A204.1 (cell line): ENCODE measurements at regions not wholly inside any gene's neighbourhood (a gene's known extent, or its start where the extent isn't known, plus 50 kb on each side); places are given as distances from the start of the nearest gene placed in this dataset.

Experiments used
- FAIRE-seq: peaks from 2 replicates; lab custom pipeline; 2012; peaks lifted over from hg19 to GRCh38; lab: Jason Lieb, UNC

GRCh38 chr10:21084700-21085099 is 187.6 kb upstream of the NEBL start:
- peak; percentile 3 for FAIRE-seq

DNA sequence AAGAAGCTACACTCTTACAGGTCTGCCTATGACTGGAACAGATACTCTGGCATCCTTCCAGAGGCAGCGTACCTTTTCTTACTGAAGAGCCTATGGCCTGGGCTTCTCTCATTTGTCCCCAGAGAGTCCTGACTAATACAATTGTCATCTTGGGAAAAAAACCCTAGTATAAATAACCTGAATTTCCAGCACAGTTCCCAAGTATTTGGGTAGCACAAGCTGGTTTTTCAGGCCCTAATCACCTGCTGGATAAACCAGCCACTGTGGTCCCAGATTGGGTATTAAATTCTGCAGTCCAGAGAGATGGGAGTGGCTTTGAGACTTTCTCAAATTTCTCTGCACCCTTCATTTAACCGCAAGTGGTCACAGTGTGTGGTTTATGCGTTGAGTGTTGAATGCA is 186.8 kb upstream of the NEBL start:
- peak; percentile 67 for FAIRE-seq

- FAIRE-seq, result peak; percentile 51
These were observed 185.1 kb upstream of the NEBL start for GRCh38 chr10:21082206-21082605.

- FAIRE-seq, result no peak
These were observed 183.2 kb upstream of the NEBL start for GRCh38 chr10:21080261-21080660.

GRCh38 chr10:21079330-21079658 is 182.2 kb upstream of the NEBL start:
- FAIRE-seq, result no peak

GRCh38 chr10:21078410-21079329 is 181.6 kb upstream of the NEBL start:
- FAIRE-seq, result peak; percentile 92

DNA sequence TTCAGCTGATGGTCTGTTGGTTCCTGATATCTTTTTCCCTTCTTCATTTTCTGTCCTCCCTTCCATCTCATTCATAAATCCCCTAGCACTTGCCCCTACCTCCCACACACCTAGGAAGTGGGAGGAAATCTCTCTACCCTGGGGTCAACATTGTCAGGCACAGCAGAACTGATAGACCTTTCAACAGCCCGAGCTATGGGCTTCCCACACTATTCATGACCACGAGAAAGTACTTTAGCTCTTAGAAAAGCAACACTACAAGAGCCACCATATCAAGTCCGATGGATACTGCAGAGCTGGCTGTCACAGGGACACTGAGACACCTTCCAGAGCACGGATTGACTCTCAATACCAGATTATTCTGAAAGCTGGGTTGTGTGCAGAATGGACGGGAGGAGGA is 180.6 kb upstream of the NEBL start:
- no peak for FAIRE-seq

DNA sequence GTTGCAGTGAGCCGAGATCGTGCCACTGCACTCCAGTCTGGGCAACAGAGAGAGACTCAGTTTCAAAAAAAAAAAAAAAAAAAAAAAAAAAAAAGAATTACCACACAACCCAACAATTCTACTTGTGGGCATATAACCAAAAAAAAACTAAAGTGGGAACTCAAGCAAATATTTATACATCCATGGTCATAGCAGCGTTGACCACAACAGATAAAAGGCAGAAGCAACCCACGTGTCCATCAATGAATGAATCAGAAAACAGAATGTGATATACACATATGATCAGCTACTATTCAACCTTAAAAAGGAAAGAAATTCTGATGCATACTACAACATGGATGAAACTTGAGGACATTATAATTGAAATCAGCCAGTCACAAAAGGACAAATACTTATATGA is 179.3 kb upstream of the NEBL start:
- no peak for FAIRE-seq

DNA sequence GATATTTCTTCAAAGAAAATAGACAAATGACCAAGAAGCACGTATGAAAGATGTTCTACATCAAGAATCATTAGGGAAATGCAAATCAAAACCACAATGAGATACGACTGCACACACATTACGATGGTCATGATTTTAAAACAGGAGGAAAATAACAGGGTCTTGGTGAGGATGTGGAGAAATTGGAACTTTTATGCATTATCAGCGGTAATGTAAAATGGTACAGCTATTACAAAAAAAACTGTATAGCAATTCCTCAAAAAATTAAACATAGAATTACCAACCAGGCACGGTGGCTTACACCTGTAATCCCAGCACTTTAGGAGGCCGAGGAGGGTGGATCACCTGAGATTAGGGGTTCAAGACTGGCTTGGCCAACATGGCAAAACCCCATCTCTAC is 178.8 kb upstream of the NEBL start:
- no peak for FAIRE-seq

DNA sequence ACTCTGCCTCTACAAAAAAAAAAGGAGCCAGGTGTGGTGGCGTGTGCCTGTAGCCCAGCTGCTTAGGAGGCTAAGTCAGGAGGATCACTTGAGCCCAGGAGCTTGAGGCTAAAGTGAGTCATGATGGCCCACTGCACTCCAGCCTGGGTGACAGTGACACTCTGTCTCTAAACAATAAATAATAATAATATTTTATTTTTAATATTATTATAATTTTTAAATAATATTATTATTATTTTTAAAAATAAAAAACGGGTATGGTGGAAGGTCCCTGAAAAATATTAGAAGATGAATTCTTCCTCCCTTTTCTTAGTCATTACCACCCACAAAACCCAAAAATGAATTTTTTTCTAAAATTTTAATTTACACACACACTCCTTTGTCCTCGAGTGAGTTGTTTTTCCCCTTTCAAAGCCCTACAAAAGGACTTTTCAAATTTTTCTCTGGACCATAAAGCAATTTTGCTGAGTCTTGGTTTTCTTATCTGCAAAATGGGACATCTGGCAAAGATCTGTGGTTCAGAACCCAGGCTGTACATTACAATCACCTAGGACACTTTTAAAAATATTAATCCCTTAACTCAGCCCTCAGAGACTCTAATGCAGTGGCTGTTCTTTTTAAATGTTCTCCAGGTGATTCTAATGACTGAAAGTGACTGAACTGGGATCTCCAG is 174.0 kb upstream of the NEBL start:
- no peak for FAIRE-seq

GRCh38 chr10:21069929-21070700 is 173.0 kb upstream of the NEBL start:
- no peak for FAIRE-seq

DNA sequence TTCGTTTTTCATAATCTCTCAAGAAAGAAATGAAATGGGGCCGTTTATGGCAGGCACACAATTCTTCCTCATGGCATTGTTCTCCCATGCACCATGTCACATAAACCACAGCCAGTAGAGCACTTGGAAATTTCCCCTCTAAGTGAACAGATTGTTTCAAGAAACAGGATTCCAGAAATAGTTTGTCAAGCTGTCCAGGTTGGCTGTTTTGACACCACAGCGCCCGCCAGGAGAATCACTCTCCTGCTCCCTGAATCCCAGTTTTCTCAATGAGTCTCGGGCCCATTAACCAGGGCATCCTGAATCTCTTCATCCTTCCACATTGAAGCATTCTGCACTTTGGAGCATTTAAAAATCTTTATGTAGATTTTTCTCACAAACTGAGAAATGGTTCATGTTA is 172.2 kb upstream of the NEBL start:
- FAIRE-seq, result no peak

- FAIRE-seq, result no peak
These were observed 171.0 kb upstream of the NEBL start for GRCh38 chr10:21068026-21068656.

GRCh38 chr10:21065621-21066248 is 168.6 kb upstream of the NEBL start:
- FAIRE-seq, result no peak

DNA sequence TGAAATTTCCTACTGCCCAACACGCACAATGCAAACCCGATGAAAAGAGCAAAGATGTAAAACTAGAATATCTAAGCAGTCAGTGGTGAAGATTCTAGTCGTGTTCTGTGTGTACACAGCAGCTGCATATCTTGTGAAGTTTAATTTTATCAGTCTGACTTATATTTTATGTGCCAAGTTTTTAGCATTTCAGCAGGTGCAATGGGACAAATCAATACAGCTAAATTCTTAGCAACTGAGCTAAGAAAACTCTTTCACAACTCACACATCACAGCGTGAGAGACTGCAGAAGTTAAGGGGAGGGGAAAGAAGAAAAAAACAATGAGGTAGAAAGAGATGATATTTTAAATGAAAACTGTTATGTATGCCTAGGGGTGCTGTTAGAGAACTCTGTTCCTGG is 164.9 kb upstream of the NEBL start:
- FAIRE-seq, result no peak

DNA sequence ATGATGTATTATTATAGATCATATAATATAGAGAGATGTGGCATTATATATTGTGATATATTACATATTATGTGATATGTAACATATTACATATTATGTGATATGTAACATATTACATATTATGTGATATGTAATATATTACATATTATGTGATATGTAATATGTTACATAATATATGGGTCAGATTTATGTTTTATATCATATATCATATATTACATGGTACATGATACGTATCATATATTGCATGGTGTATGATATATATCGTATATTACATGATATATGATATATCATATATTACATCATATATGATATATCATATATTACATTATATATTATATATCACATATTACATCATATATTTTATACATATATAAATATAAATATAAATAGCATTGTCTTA is 164.1 kb upstream of the NEBL start:
- FAIRE-seq, result peak; percentile 23

DNA sequence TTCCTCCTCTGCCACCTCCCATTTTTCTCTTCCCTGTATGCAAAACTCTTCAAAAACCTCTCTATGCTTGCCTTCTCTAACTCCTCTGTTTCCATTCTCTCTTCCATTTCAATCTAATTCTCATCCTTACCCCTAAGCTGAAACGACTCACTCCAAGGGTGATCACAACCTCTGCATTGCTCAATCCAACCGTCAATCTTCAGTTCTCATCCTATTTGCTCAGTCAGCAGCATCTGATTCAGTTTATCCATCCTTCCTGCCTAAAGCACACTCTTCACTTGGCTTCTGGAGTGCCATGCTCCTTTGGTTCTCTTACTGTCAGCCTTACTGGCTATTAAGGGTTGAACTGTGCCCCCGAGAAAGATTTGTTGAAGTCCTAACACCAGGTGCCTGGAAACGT is 163.5 kb upstream of the NEBL start:
- FAIRE-seq, result no peak

DNA sequence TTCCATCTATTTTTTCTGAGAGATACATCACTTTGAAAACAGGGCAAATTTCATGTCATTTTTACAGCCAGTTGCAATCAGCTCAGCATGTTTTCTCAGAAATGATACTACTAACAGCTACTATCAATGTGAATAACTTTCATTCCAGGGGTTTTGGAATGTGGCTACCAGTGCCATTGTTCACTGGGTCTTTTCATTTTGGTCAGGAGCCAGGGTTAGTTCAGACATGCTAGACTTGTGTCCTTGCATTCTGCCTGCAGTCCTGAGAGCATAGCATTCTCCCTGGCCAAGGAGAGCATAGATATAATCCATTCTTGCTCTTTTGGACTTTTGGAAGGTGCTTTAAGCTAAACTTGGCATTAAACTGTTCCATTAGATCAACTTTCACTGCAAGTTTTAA is 160.9 kb upstream of the NEBL start:
- FAIRE-seq, result no peak

- FAIRE-seq, result no peak
These were observed 160.3 kb upstream of the NEBL start for GRCh38 chr10:21057436-21057835.

DNA sequence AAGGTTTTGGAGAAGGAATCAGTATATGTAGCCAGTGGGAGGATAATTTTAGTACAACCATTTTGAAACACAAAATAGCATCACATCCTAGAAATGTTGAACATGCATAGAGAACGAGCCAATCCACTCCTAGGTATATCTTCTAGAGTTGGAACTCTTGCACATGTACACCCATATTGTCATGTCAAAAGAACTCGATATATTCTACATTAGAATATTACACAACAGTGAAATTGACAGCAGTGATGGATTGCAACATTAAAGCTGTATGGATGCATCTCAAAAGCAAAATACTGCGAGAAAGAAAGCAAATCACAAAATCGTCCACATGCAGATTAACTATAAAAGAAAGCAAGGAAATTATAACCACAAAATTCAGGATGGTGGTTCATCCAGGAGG is 159.3 kb upstream of the NEBL start:
- no peak for FAIRE-seq

DNA sequence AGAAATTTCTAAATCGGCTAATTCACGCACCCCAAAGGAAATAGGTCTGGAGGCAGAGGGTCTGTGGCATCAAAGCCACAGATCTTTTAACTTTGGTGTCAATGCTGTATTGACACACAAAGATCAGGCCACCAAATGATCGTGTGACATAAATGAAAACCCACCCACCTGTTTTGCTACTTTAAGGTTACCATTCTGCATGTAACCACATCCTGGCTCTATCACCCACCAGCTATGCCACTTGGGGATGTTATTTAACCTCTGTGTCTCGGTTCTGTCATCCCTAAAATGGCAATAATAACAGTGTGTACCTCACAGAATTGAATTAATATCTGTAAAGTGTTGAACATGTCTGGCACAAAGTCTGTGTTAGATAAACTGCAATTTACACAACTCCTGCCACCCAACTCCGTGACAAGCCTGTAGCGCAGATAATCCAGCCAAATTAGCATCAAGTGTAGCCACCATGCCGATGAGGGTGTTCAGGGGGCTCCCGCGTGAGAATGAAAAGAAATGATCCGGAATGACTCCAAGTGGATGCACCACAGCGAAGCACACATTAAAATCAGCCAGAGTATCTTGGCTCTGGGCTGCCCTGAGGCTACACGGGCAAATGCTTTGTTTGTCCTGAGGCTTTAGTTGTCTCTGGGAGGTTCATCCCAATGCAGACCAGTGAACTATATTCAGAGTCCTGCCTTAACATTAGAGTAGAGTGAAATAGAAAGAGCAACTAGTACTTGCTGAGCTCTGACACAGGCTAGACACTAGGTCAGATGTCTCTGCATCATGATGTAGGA is 158.4 kb upstream of the NEBL start:
- no peak for FAIRE-seq
